Dendritic cell treated with granulocyte-macrophage colony-stimulating factor and Interleukin-4, amounts not matched to agents 40 ng/mL and 50 ng/mL, for 4 days (primary cell): ENCODE measurements at regions not wholly inside any gene's neighbourhood (a gene's known extent, or its start where the extent isn't known, plus 50 kb on each side); places are given as distances from the start of the nearest gene placed in this dataset.
"Not testable (repeated sequence)": the region's sequence is repeated elsewhere in the genome, so short reads cannot be mapped to it uniquely, and the experiment has no call there.

Experiments
- H3K27ac Mint-ChIP-seq: one replicate; pipeline ENCODE4 v1.8.0; 2022; ENCODE audit warnings: mild to moderate bottlenecking, mixed read lengths
- H3K27me3 Mint-ChIP-seq: one replicate; pipeline ENCODE4 v1.8.0; 2022; ENCODE audit warnings: mild to moderate bottlenecking, mixed read lengths
- H3K36me3 Mint-ChIP-seq: one replicate; pipeline ENCODE4 v1.8.0; 2022; ENCODE audit warnings: low read depth, mixed read lengths
- H3K4me1 Mint-ChIP-seq: one replicate; pipeline ENCODE4 v1.8.0; 2022; ENCODE audit warnings: low read depth, mixed read lengths
- H3K4me3 Mint-ChIP-seq: one replicate; pipeline ENCODE4 v1.8.0; 2022; ENCODE audit warnings: mild to moderate bottlenecking, moderate library complexity, mixed read lengths
- H3K9me3 Mint-ChIP-seq: one replicate; pipeline ENCODE4 v1.8.0; 2022; ENCODE audit warnings: mixed read lengths
- intact Hi-C: fragments of 100-400 bp; cut with micrococcal nuclease; formaldehyde crosslinking; loops from one replicate; pipeline ENCODE4 v1.15.0; 2022

DNA sequence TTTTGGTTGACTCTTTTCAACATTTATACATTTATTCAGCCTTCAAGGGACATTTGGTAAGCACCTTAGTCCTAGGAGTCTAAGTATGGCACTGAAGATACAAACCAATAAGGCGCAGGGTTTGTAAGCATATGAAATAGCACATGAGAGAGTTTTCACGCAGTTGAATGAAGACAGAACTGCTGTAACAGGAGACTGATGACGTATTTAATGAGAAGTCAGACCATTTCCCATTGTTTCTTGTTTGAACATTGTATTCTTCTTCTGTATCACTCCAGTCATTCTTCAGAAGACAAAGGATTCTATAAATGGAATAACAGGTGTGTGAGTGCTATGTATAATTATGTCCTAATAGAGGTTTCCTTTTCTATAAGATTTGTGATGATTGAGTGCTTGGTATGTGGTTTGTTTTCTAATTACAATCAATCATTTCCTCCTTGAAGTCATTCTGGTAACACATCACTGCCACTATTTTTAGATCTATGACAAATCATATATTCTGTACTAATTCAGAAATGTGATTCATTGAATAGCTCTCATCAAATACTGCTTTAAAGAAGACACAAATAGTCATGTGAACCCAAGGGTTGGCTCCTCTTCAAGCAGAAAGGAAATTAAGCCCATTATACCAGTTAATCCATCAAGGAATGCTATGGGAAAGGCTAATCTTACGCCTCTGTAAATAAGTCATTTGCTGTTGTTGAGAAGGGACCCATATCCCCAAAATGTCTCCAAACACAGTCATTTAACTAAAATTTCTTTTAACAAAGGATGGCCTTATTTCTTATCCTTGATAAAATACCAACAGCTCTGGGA lies 222.8 kb upstream of the NBEA start:
- intact Hi-C loops = no loop called here

DNA sequence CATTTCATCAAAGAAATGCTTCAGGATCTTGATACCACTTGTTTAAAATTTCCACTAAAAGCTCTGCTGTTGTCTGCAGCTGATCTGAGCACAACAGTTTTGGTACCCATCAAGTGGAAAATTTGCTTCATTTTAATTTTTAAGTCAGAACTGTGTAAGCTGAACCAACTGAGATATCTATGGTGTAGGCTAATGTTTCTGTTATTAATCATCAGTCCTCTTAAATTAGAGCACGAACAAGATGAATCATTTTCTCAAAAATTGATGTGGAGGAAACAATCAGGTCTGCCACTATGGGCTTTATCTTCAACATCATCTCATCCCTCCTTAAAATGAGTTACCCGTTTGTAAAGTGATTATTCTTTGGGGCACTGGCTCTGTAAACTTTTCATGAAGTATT lies 221.5 kb upstream of the NBEA start:
- Mint-ChIP-seq H3K36me3 (no peaks in the 10 kb centered on the region), H3K4me1 (no peaks in the 10 kb centered on the region), H3K27me3 (no peaks in the 10 kb centered on the region), H3K9me3 (peaks cover 9% of the 10 kb centered on the region), H3K4me3 (no peak overlapping the region), H3K27ac (no peak overlapping the region)
- intact Hi-C loops = no loop called here

More for the DNA sequence above, 222.8 kb upstream of the NBEA start:
- Mint-ChIP-seq H3K36me3 (no peaks in the 10 kb centered on the region), H3K4me3 (no peak overlapping the region), H3K9me3 (peaks cover 9% of the 10 kb centered on the region), H3K27ac (no peak overlapping the region), H3K27me3 (no peaks in the 10 kb centered on the region), H3K4me1 (no peaks in the 10 kb centered on the region)

DNA sequence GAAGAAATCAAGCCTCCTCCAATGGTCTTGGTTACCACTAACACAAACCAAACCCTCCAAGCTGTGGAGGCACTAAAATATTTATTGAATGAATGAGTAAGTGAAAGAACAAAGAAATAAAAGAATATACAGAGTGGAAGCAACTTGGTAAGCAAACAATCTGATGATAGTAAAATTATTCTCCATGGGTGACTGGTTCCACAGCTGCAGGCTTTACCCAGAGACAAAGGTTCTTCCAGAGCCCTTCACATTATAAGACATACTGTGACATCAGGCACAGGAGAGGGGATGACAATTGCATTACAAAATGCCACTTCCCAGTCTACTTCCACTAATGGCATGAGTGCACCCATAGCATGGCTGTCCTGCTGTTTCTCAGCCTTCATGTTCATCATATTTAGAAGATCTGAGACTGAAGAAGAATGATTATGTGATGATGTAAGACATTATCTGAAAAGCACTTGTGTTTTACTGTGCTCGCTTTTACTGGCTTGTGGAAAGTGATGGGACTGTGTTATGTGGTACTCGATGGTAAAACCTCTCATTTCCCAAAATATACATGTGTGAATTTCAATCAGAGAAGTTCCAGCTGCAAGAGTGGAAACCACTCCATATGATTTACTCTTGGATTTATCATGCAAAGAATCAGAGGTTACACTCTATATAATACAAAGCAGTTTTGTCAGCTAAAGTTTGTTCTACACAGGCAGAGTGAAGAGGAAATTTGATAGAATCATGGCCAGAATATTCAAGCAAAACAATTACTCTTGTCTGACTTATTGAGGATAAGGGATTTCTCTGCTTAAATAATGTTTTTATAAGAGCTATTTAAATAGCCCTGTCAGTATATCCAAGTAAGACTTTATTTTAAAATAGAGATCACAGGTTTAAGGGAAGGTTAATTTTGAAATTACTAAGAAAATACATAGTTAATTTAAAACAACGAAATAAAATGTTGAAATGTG lies 220.2 kb upstream of the NBEA start:
- peaks cover 9% of the 10 kb centered on the region for H3K9me3 Mint-ChIP-seq
- no peak overlapping the region for H3K27ac Mint-ChIP-seq
- no peaks in the 10 kb centered on the region for H3K36me3 Mint-ChIP-seq
- no peaks in the 10 kb centered on the region for H3K4me1 Mint-ChIP-seq
- intact Hi-C loops = no loop called here
- no peak overlapping the region for H3K4me3 Mint-ChIP-seq
- H3K27me3 Mint-ChIP-seq = no peaks in the 10 kb centered on the region

- no peak overlapping the region for H3K27ac Mint-ChIP-seq
- no peaks in the 10 kb centered on the region for H3K4me1 Mint-ChIP-seq
- no peaks in the 10 kb centered on the region for H3K27me3 Mint-ChIP-seq
- peaks cover 9% of the 10 kb centered on the region for H3K9me3 Mint-ChIP-seq
- no peak overlapping the region for H3K4me3 Mint-ChIP-seq
- no peaks in the 10 kb centered on the region for H3K36me3 Mint-ChIP-seq
- intact Hi-C loops = no loop called here
These were observed 219.1 kb upstream of the NBEA start for GRCh38 chr13:34722922-34723321.

GRCh38 chr13:34730961-34731360 lies 211.1 kb upstream of the NBEA start:
- Mint-ChIP-seq H3K4me1 (no peaks in the 10 kb centered on the region), H3K27me3 (no peaks in the 10 kb centered on the region), H3K9me3 (peaks cover 6% of the 10 kb centered on the region), H3K36me3 (no peaks in the 10 kb centered on the region), H3K27ac (no peak overlapping the region), H3K4me3 (no peak overlapping the region)
- intact Hi-C loops = no loop called here

DNA sequence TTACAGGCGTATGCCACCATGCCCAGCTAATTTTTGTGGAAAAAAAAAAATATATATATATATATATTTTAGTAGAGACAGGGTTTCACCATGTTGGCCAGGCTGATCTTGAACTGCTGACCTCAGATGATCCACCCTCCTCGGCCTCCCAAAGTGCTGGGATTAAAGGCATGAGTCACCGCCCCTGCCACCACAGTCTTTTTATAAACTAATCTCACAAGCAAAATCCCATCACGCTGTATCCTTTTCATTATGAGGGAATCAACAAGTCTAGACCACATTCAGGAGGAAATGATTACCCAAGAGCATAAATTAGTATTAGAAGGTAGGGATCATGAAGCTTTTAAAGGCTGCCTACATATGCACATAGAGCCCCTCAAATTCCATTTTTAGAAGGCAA lies 210.6 kb upstream of the NBEA start:
- intact Hi-C loops = no loop called here
- Mint-ChIP-seq H3K9me3 (peaks cover 6% of the 10 kb centered on the region), H3K4me1 (no peaks in the 10 kb centered on the region), H3K27me3 (no peaks in the 10 kb centered on the region), H3K36me3 (no peaks in the 10 kb centered on the region), H3K27ac (no peak overlapping the region), H3K4me3 (no peak overlapping the region)

DNA sequence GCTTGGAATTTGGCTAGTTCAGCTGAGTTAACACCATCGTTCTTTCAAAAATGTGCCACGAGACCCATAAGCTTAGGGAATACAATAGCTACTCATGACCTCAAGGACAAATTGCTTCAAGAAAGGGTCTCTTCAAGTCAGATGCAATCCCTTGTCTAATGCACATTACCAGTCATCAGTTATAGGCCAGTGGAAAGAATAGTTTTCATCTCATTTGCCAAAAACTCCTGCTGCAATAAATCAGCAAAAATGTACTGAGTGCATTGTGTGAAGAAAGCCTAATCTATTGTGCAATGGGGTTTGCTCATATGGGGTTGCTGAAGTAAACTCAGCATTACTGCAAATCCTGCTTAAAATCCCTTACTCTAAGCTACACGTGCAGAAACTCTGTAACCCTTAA lies 208.3 kb upstream of the NBEA start:
- intact Hi-C loops = no loop called here
- Mint-ChIP-seq H3K27me3 (no peaks in the 10 kb centered on the region), H3K27ac (no peak overlapping the region), H3K9me3 (peaks cover 6% of the 10 kb centered on the region), H3K4me3 (no peak overlapping the region), H3K4me1 (no peaks in the 10 kb centered on the region), H3K36me3 (no peaks in the 10 kb centered on the region)

- no peak overlapping the region for H3K27ac Mint-ChIP-seq
- H3K36me3 Mint-ChIP-seq = no peaks in the 10 kb centered on the region
- no peak overlapping the region for H3K4me3 Mint-ChIP-seq
- H3K4me1 Mint-ChIP-seq = no peaks in the 10 kb centered on the region
- H3K9me3 Mint-ChIP-seq = peaks cover 6% of the 10 kb centered on the region
- H3K27me3 Mint-ChIP-seq = no peaks in the 10 kb centered on the region
- intact Hi-C loops = no loop called here
These were observed 207.1 kb upstream of the NBEA start for GRCh38 chr13:34734932-34735331.

GRCh38 chr13:34738254-34738992 lies 203.6 kb upstream of the NBEA start:
- H3K27ac Mint-ChIP-seq = no peak overlapping the region
- H3K36me3 Mint-ChIP-seq = no peaks in the 10 kb centered on the region
- no peaks in the 10 kb centered on the region for H3K27me3 Mint-ChIP-seq
- no peaks in the 10 kb centered on the region for H3K9me3 Mint-ChIP-seq
- intact Hi-C loops = no loop called here
- H3K4me1 Mint-ChIP-seq = no peaks in the 10 kb centered on the region
- H3K4me3 Mint-ChIP-seq = no peak overlapping the region

- H3K4me3 Mint-ChIP-seq, H3K27ac Mint-ChIP-seq, H3K27me3 Mint-ChIP-seq, H3K36me3 Mint-ChIP-seq, H3K4me1 Mint-ChIP-seq, intact Hi-C loops: not testable (repeated sequence)
- H3K9me3 Mint-ChIP-seq = peaks cover 31% of the 10 kb centered on the region
These were observed 195.0 kb upstream of the NBEA start for GRCh38 chr13:34747056-34747455.

DNA sequence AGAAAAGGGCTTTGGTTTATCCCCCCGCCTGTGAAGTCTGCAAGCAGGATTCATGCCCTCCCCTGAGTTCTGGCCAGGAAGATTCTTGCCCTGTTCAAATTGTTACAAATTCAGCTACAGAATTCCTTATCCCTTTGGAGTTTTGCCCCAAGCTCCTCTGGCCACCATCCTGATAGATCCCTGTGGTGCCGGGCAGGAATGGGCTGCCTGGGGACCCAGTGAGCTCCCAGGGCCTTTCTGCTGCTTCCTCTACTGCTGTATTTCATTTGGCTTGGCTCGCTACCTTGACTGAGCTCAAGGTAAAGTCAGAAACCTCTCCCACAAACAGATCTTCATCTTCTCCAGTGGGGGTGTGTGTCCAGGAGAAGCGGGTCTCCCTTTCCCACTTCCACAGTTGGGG lies 194.6 kb upstream of the NBEA start:
- Mint-ChIP-seq H3K9me3 (peaks cover 31% of the 10 kb centered on the region), H3K36me3 (no peaks in the 10 kb centered on the region), H3K27me3 (peaks cover 2% of the 10 kb centered on the region), H3K27ac (no peak overlapping the region), H3K4me1 (no peaks in the 10 kb centered on the region), H3K4me3 (no peak overlapping the region)
- intact Hi-C loops = no loop called here

- Mint-ChIP-seq H3K27me3 (peaks cover 2% of the 10 kb centered on the region), H3K27ac (no peak overlapping the region)
These were observed 194.0 kb upstream of the NBEA start for GRCh38 chr13:34748073-34748472.

GRCh38 chr13:34748596-34748995 lies 193.5 kb upstream of the NBEA start:
- intact Hi-C loops = no loop called here
- H3K9me3 Mint-ChIP-seq = peaks cover 31% of the 10 kb centered on the region
- no peaks in the 10 kb centered on the region for H3K4me1 Mint-ChIP-seq
- H3K4me3 Mint-ChIP-seq = no peak overlapping the region
- no peak overlapping the region for H3K27ac Mint-ChIP-seq
- no peaks in the 10 kb centered on the region for H3K36me3 Mint-ChIP-seq
- peaks cover 2% of the 10 kb centered on the region for H3K27me3 Mint-ChIP-seq

More at GRCh38 chr13:34748073-34748472, 194.0 kb upstream of the NBEA start:
- Mint-ChIP-seq H3K4me3 (no peak overlapping the region), H3K9me3 (peaks cover 31% of the 10 kb centered on the region), H3K4me1 (no peaks in the 10 kb centered on the region), H3K36me3 (no peaks in the 10 kb centered on the region)
- intact Hi-C loops = no loop called here

DNA sequence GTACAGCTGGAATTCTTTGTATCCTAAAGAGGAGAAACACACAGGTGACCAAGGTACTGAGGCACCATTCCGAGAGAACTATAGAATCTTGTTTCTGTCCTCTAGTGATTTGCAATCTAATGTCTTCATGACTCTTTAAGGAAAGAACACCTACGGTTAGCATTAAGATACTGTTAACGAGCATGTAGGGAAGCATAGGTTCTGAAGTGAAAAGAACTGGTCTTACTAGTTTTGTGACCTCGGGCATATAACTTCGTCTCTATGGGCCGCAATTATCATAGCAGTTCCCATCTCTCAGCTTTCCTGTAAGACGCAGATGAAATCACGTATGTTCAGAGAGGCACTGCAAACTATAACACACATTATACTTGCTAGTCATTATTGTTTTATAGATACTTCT lies 193.0 kb upstream of the NBEA start:
- Mint-ChIP-seq H3K9me3 (peaks cover 31% of the 10 kb centered on the region), H3K36me3 (no peaks in the 10 kb centered on the region), H3K27ac (no peak overlapping the region), H3K4me1 (no peaks in the 10 kb centered on the region), H3K4me3 (no peak overlapping the region), H3K27me3 (peaks cover 2% of the 10 kb centered on the region)
- intact Hi-C loops = no loop called here
